HCT116 (cell line): ENCODE measurements at regions not wholly inside any gene's neighbourhood (a gene's known extent, or its start where the extent isn't known, plus 50 kb on each side); places are given as distances from the start of the nearest gene placed in this dataset.

Experiments used
- CTCF ChIP-seq, 3 experiments: fragments of 200-600 bp in 1 of 3; sonication (generic) in 1 of 3; IDR thresholded peaks in 2 of 3; conservative IDR thresholded peaks in 1 of 3; 2 replicates each; pipeline ENCODE4 v1.5.1; 2012 to 2017; ENCODE audit warnings: low read depth in 2 of 3, low read length in 2 of 3, antibody characterized with exemption in 1 of 3, borderline replicate concordance in 1 of 3, control low read depth in 1 of 3, mild to moderate bottlenecking in 1 of 3, mixed read lengths in 1 of 3, mixed run types in 1 of 3, moderate library complexity in 1 of 3; ENCODE audit not compliant: insufficient read depth in 1 of 3
- EZH2 ChIP-seq: fragments of 200-600 bp; sonication (generic); IDR thresholded peaks from 2 replicates; pipeline ENCODE4 v1.6.1; 2017; ENCODE audit warnings: antibody characterized with exemption, mixed run types
- MAX ChIP-seq: IDR thresholded peaks from 2 replicates; pipeline ENCODE4 v1.6.1; 2012
- POLR2A ChIP-seq: IDR thresholded peaks from 2 replicates; pipeline ENCODE4 v1.7.0; 2011; ENCODE audit warnings: borderline replicate concordance; ENCODE audit not compliant: insufficient read depth, insufficient read length; ENCODE audit errors: extremely low read depth
- REST ChIP-seq: IDR thresholded peaks from 2 replicates; pipeline ENCODE4 v1.6.1; 2012; ENCODE audit warnings: low read depth

GRCh38 chr4:115655626-115656025, 542.2 kb upstream of the NDST4 start:
- TF ChIP-seq MAX (no peak), POLR2A (no peak), EZH2 (no peak), CTCF (IDR thresholded peaks at IDR 0.05 in 2 of 3, conservative IDR thresholded peaks at IDR 0.05 in 1 of 3; ENCODE audit: borderline replicate concordance in 1 of 3, insufficient read depth in 1 of 3, low read depth in 2 of 3, low read length in 2 of 3) (no peak), REST (no peak)
